HG02884 (cell line): ENCODE measurements at regions not wholly inside any gene's neighbourhood (a gene's known extent, or its start where the extent isn't known, plus 50 kb on each side); places are given as distances from the start of the nearest gene placed in this dataset.

Experiments used
- ATAC-seq: cut with Tn5 transposase; IDR thresholded peaks from one replicate; pipeline ENCODE4 v1.9.1; 2021; ENCODE audit warnings: mild to moderate bottlenecking, moderate library complexity; ENCODE audit not compliant: unreplicated experiment

- ATAC-seq, result no peak
These were observed 373.3 kb upstream of the DIAPH2 start for GRCh38 chrX:96311366-96311765.

- no peak for ATAC-seq
These were observed 369.7 kb upstream of the DIAPH2 start for GRCh38 chrX:96314985-96315384.

GRCh38 chrX:96361844-96362243, 322.8 kb upstream of the DIAPH2 start:
- no peak for ATAC-seq

- peak; percentile 64 for ATAC-seq
These were observed 312.2 kb upstream of the DIAPH2 start for GRCh38 chrX:96372313-96373046.

GRCh38 chrX:96373047-96373355, 311.6 kb upstream of the DIAPH2 start:
- peak; percentile 14 for ATAC-seq

- no peak for ATAC-seq
These were observed 308.4 kb upstream of the DIAPH2 start for GRCh38 chrX:96376266-96376665.

- no peak for ATAC-seq
These were observed 304.7 kb upstream of the DIAPH2 start for GRCh38 chrX:96379951-96380350.

GRCh38 chrX:96382018-96382417, 302.6 kb upstream of the DIAPH2 start:
- no peak for ATAC-seq

- no peak for ATAC-seq
These were observed 301.2 kb upstream of the DIAPH2 start for GRCh38 chrX:96383428-96383827.

GRCh38 chrX:96386325-96386724, 298.3 kb upstream of the DIAPH2 start:
- no peak for ATAC-seq

GRCh38 chrX:96386981-96387380, 297.7 kb upstream of the DIAPH2 start:
- ATAC-seq, result no peak

- ATAC-seq, result no peak
These were observed 296.8 kb upstream of the DIAPH2 start for GRCh38 chrX:96387801-96388200.

- ATAC-seq, result no peak
These were observed 295.2 kb upstream of the DIAPH2 start for GRCh38 chrX:96389281-96390047.

GRCh38 chrX:96394598-96394997, 290.0 kb upstream of the DIAPH2 start:
- no peak for ATAC-seq

GRCh38 chrX:96403446-96403845, 281.2 kb upstream of the DIAPH2 start:
- no peak for ATAC-seq

GRCh38 chrX:96405842-96406241, 278.8 kb upstream of the DIAPH2 start:
- no peak for ATAC-seq

GRCh38 chrX:96407072-96407471, 277.6 kb upstream of the DIAPH2 start:
- no peak for ATAC-seq

- no peak for ATAC-seq
These were observed 277.1 kb upstream of the DIAPH2 start for GRCh38 chrX:96407501-96407900.

- ATAC-seq, result no peak
These were observed 276.7 kb upstream of the DIAPH2 start for GRCh38 chrX:96407981-96408380.

- no peak for ATAC-seq
These were observed 273.7 kb upstream of the DIAPH2 start for GRCh38 chrX:96410927-96411326.

- ATAC-seq, result no peak
These were observed 266.9 kb upstream of the DIAPH2 start for GRCh38 chrX:96417695-96418094.

- no peak for ATAC-seq
These were observed 260.6 kb upstream of the DIAPH2 start for GRCh38 chrX:96424007-96424406.

- ATAC-seq, result no peak
These were observed 259.4 kb upstream of the DIAPH2 start for GRCh38 chrX:96425200-96425599.
